GM21529 (cell line): ENCODE measurements at regions not wholly inside any gene's neighbourhood (a gene's known extent, or its start where the extent isn't known, plus 50 kb on each side); places are given as distances from the start of the nearest gene placed in this dataset.
"Not testable (repeated sequence)": the region's sequence is repeated elsewhere in the genome, so short reads cannot be mapped to it uniquely, and the experiment has no call there.

ENCODE experiments used
- ATAC-seq: cut with Tn5 transposase; IDR thresholded peaks from one replicate; pipeline ENCODE4 v1.9.1; 2021; ENCODE audit not compliant: unreplicated experiment

DNA sequence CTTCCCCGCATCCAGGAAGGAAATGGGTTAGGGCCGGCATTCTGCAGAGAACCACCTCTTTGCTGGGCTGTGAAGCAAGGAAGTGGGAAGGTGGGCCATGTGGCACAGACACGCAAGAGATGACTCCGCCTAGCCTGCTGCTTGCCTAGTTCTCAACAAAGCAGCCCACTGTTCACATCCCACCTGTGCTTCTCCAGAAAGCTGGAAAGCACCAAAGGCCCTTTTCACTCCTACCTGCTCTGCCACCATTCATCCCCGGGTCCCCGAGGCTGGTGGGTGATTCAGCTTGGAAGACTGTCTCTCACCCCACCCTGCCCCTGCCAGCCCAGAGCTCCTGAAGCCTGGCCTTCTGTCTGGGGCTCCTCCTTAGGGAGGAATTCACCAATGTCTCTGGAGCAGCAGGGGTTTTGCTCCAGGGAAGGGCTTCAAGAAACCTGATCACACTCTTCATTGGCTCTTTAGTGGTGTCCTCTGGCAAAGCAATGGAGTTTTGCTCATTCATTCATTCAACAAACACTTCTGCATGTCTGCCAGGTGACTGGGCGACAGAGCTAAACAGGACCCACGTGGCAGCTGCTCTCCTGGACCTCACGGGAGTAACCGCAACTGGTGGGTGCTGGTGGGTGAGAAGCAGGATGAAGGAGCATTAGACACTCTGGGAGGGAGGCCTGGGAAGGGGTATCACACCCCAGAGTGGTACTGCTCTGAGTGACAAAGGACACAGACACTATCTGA is 145.4 kb upstream of the TLE3 start:
- no peak for ATAC-seq

DNA sequence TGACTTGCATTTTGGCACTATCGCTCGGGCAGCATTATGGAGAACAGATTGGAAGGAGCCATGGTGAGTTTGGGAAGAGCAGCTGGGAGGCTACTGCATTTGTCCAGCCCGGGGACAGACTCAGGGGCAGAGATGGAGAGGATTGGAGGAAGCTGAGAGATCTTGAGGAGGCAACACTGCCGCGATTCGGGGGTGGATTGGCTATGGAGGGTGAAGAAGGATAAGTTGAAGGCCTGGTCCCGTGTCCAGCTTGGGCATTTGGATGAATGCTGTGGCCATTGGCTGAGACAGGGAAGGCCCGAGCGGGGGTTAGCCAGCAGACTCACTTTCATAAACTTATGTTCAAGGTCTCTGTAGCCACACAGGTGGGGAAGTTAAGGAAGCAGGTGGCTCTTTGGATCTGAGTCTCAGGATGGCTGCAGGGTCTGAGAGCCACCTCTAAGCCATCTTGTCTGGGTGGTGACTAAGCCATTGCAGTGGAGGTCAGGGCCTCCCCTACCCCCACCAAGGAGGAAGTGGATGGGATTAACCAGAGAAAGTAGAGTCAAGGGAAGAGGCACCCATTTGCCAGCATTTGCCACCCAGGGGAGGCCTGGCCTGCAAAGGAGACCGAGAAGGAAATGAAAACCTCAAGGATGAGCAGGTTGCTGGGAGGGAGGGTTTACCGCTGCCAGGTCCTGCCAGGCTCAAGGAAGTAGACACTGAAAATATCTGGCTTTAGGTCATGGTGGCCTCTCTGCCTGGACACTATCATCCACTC is 144.0 kb upstream of the TLE3 start:
- ATAC-seq: no peak

DNA sequence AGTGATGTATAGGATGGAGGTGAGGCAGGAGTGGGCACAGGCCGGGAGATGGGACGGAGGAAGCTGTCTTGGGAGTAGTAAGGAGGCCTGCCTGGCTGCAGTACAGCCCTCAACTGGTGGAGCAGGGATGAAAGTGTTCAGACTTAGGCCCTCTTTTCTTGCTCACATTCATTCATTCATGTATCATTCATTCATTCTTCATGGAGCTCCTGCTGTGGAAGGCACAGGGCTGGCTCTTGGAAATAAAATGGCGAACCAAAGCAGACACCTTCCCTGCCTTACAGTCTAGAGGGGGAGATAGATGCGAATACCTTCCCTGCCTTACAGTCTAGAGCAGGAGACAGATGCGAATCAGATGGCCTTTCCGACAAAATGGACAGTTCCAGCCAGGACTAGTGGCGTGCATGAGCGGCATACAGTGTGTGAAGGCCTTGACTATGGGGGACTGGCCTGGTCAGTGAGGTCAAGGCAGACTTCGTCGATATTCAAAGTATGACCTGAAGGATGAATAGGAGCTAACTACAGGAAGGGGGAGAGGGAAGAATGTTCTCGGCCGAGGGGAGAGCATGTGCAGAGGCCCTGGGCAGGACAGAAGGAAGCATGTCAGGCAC is 143.2 kb upstream of the TLE3 start:
- no peak for ATAC-seq

DNA sequence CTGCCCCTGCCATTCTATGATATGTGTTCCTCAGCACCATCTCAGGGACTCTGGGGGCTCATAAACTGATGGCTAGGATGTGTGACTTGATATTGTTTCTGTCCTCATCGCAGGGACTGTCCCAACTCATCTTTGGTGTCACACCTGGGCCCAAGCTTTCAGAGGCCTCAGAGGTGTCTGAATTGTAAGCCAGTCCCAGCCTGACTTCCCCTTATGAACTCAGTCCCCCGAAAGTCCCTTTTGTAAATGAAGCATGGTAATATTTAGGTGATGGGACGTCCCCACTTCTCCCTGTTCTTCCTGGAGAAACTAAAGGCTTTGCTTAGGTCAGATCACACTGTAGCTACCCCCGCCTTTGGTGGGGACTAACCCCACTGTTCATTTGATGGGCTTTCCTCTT is 142.4 kb upstream of the TLE3 start:
- ATAC-seq: peak; percentile 79

DNA sequence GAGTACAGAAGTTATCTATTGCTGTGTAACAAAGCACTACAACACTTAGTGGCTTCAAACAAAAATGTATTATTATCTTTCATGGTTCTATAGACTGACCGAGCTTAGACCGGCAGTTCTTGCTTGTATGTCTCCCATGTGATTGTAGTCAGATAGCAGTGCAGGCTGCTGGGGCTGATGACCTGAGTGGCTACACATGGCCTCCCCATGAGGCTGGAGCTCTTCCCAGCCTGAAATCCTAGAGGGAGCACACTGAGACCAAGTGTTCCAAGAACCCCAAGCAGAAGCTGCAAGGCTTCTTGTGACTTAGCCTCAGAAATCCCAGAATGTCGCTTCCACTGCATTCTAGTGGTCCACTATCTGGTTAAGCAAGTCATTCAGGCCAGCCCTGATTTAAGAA is 141.2 kb upstream of the TLE3 start:
- no peak for ATAC-seq

DNA sequence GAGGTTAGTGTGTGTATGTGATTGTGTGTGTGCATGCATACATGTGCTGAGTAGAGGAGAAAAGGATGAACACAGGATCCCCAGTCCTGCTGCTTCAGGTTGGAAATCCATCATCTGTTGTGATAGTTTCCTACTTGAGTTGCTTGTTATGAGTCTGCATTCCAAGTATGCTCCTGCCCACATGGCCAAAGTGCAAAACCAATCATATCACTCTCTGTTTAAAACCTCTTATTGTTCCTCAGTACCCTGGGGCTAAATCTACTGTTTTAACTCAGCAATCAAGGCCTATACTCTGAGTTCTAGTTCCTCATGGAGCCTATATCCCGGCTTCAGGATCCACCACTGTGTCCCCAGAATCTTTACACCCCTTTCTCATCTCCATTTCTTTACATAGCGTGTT is 139.9 kb upstream of the TLE3 start:
- no peak for ATAC-seq

DNA sequence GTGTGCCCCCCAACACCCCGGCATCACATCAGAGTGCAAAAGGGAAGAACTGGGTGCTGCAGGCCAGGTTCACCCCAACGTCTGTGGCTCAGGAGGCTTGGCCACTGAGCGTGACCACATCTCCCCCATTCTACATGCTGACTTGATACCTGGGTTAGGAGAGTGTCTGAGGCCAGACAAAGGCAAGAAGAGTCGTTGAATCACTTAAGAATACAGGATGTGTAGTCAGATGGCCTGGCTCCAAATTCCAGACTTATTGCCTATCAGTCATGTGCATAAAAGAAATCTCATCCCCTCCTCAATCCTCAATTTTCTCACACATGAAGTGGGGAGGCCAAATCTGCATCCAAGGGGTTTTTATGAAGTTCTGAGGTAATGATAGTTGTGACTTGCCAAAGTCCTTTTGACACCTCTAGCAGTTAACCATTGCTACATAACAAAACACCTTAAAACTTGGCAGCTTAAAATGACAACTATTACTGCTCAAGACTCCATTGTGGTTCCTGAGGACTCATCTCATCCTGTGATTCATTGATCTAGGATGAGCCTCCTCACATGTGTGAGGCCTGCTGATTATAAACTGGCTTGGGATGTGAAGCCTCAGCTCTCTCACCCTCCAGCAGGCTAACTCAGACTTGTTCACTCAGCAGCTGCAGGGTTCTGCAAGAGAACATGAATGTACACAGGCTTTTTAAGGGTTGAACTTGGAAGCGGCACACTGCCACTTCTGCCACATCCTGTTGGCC is 138.8 kb upstream of the TLE3 start:
- no peak for ATAC-seq

GRCh38 chr15:70235347-70235746 is 137.6 kb upstream of the TLE3 start:
- no peak for ATAC-seq

DNA sequence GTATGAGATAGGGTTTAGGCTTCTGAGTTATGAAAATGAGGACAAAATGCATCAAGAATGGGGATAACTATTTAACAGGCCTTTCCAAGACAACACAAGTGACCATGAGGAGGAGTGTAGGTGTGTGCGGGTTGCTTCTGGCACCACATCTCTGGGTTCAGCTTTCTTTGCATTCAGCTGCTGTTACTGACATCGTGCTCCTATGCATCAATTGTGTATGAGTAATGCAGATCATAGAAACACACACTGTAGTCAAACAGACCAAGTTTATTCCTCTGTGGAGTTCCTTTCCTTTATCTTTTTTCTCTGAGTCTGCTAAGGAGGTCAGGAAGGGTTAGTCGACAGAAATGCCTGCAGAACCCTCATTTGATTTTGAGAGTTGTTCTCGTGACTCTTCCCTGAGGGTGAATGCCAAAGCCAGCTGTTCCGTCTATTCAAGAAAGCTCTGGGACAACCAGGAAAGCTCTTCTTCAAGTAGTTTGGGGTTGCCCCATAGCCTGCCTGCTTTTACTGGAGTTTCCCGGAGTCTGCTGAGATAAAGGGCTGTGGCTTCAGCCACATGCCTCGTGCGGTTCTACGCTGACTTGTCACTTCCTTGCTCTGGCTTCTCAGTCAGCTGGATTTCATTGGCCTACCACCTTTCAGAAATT is 136.7 kb upstream of the TLE3 start:
- ATAC-seq: no peak

DNA sequence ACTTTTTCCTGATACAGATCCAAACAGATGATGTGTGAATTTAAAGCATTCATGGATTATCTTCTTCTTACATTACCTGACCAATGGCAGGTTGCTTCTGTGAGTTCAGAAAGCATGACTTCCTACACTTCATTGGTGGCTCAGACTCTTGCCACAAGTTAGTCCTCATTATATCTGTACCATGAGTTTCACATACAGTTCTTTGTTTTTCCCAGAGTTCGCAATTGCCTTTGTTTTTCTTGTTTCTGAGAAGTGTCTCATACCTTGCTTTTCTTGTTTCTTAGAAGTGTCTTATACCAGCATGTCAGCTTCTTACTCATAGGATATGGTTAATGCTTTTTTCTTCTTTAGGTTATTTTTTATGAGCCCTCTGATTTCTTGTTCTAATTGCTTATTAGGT is 133.8 kb upstream of the TLE3 start:
- ATAC-seq: no peak

DNA sequence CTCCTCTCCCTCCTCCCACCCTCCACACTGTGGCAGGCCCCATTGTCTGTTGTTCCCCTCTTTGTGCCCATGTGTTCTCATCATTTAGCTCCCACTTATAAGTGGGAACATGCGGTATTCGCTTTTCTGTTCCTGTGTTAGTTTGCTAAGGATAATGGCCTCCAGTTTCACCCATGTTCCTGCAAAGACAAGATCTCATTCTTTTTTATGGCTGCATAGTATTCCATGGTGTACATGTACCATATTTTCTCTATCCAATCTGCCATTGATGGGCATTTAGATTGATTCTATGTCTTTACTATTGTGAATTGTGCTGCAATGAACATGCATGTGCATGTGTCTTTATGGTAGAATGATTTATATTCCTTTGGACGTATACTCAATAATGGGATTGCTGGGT is 130.2 kb upstream of the TLE3 start:
- not testable (repeated sequence) for ATAC-seq

DNA sequence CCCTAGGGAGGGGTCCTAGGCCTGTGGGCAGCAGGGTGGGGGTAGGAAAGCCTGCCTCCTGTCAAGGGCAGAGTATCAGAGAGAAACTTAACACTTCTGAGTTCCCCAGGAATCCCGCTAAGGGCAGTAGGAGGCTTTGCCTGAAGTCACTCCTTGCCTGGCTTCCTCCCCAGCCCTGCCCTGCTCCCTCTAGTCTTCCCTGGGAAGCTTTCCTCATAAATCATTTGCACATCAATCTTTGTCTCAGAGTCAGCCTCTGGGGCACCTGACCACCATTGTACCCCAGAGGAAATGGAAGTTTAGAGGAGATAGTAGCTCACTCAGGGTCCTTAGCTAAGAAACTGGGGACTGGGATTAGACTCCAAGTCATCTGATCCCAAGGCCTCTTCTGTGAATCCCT is 129.4 kb upstream of the TLE3 start:
- no peak for ATAC-seq

DNA sequence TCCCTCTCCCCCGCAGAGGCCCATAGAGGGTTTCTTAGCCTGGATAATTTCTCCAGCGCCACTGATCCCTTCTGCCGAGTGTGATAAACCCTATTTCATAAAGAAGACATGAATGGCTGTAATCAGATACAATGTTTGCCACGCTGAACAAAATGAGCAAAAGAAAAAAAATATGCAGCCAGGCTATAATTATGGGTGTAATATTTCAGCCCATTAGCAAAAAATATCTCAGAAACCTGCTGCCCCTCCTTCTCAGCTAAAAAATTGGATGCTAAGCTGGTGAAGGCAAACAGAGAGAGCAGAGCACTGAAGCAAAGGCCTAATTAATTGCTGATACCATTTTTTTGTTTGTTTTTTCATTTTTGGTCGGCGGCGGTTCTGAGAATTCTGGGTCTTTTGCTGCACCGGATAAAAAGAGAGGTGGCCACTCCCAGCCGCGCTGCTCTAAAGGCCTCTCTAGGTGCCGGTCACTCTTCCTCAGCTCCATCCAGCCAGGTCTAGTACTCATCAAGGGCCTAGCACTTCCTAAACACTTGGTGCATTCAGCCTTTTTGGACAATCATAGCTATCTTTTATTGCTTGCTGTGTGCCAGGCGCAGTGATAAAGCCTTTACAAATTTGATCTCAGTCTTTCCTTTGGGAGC is 128.7 kb upstream of the TLE3 start:
- no peak for ATAC-seq

DNA sequence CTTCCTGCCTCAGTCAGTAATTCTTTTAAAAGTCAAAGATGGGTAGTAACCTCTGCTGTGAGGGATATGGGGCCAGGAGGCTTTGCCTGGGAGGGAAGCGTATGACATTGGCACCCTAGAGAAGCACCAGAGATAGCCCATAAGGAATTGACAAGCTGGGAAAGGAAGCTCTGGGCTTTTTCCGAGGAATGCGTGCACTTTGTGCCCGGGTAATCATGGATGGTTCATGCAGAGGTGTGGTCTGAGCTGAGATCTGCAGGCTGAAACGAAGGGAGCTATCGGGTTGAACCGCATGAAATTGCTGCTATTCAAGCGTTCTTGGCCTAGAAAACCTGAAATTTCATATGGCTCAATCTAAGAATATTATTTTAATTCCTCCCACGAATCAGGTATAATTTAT is 127.7 kb upstream of the TLE3 start:
- no peak for ATAC-seq

- ATAC-seq: no peak
These were observed 124.9 kb upstream of the TLE3 start for GRCh38 chr15:70222606-70223005.

- no peak for ATAC-seq
These were observed 122.9 kb upstream of the TLE3 start for GRCh38 chr15:70220490-70221096.

- no peak for ATAC-seq
These were observed 122.2 kb upstream of the TLE3 start for GRCh38 chr15:70219966-70220365.

- ATAC-seq: no peak
These were observed 121.7 kb upstream of the TLE3 start for GRCh38 chr15:70219256-70219895.
